Stimulated activated naive CD4-positive, alpha-beta T cell (primary cell): ENCODE measurements at regions not wholly inside any gene's neighbourhood (a gene's known extent, or its start where the extent isn't known, plus 50 kb on each side); places are given as distances from the start of the nearest gene placed in this dataset.

Source experiments
- DNase-seq, 6 experiments: peaks; one replicate each; lab custom pipeline; 2025; lab: John Stamatoyannopoulos, UW

DNA sequence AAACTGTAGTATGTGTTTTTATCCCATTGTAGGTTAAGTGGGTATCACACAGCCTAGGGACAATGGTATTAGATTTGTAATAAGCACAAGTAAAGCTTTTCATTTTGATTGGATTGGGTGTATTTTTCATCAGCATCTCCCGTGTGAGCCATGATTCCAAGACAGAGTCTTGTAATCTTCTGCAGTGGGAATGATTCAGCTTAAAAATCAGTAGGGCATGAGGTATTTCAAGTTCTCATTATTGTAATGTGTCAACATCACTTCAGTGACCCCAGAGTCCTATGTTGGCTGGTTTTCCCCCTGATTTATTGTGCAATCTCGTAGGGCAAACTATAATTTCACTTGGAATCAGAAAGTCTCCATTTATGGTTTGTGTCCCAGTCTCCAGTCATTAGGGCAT is 833.2 kb upstream of the RBFOX1 start:
- DNase-seq, result no peak

DNA sequence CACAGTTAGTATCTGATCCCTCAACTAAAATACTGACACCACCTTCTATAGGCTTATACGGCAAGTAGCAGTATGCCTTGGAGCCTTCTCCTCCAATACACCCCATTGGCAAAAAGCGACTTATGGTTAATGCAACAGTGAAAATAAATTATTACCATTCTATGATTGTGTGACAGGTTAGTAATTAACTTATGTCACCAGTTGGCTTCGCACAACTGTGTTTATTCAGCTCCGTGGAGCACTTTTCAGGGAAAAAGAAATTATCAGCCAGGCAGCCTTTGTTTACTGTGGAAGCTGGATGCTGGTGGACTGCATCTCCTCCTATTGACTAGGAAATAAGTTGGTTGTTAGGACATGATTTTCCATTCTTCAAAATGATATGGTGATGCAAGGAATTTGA is 833.8 kb upstream of the RBFOX1 start:
- no peak for DNase-seq

GRCh38 chr16:6496996-6497395 is 835.6 kb upstream of the RBFOX1 start:
- DNase-seq, result no peak

DNA sequence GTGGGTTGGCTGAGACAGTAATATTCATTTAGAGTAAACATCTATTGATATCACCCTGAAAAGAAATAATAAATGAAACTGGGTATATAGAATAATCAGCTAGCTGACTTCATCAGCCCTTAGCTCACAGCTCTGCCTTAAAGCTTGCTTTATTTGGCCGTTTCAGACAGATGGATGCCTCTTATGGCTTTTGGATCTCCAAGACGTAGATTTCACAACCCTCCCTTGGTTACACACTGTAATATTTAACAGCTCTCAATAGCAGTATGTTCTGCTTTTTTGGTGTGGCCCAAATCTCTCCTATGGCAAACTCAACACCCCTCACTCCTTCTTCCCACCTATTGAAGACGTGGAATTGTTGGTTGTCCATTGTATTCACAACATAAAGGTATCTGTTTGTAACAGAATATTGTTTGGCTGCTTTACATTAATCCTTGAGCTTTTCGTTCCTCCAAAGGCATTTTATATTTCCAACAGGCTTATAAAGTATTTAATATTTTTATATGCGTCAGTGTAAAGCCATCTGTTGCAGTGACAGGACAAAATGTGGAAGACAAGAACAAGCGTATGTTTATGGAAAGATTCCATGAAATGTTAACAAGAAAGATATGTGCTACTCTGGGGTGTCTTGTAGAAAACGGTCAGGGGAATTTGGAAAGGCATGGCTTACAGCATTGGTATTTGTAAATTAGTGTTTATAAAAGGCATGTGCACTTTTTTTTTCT is 837.0 kb upstream of the RBFOX1 start:
- DNase-seq, result no peak

- DNase-seq, result no peak
Measured at GRCh38 chr16:6494716-6495115, 837.9 kb upstream of the RBFOX1 start.

DNA sequence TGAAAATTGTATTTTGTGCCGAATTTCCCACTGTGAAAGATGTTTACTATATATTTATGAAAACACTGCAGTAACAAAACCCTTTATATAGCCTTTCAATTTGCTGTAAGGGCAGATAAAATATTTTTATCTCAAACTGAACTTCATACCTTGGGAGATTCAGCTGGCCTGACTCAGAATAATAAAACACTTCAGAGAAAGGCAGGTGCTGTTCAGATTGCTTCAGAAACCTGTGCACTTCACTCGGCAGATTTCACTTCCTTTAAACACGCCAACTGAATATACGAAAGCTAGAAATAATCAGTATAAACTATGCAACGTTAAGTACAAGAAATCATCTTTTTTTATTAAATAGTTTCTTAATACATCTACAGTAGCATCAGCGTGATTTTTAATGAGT is 839.1 kb upstream of the RBFOX1 start:
- DNase-seq, result no peak

- no peak for DNase-seq
Measured at GRCh38 chr16:6492742-6493141, 839.9 kb upstream of the RBFOX1 start.

DNA sequence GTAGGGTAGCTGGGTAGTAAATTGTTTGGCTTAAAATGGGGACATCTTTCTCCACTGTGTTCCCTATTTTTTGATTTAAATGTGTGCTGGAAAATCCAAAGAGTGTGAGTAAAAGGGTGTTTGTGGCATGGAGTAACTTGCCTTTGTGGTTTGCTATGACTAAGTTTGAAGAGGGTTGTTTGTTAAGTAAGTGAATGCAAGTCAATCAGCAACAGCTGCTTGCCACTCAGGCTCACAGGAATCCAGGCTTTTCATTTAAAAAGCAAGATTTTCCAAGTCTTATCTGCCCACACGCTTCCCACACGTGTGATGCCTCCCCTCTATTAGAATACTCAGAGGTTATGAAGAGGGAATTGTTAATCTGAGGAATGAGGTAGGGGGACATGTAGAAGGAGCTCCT is 847.7 kb upstream of the RBFOX1 start:
- DNase-seq, result no peak

DNA sequence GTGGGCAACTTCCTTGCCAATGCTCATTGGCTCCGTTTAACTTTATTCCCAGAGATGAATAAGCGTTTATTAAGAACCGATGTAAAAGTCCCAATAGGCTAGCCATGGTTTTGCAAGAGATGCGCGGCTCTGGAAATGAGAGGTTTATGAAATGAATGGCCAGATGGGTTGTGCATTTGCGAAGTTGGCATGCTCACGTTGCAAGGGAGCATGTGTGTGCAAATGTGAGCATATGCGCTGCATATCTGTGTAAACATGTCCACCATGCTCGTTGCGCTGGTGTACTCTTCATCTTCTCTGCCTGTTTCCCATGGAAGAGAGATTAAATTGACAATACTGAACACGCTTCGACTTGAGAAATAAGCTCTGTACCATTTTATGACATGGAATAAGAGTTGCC is 848.6 kb upstream of the RBFOX1 start:
- no peak for DNase-seq

DNA sequence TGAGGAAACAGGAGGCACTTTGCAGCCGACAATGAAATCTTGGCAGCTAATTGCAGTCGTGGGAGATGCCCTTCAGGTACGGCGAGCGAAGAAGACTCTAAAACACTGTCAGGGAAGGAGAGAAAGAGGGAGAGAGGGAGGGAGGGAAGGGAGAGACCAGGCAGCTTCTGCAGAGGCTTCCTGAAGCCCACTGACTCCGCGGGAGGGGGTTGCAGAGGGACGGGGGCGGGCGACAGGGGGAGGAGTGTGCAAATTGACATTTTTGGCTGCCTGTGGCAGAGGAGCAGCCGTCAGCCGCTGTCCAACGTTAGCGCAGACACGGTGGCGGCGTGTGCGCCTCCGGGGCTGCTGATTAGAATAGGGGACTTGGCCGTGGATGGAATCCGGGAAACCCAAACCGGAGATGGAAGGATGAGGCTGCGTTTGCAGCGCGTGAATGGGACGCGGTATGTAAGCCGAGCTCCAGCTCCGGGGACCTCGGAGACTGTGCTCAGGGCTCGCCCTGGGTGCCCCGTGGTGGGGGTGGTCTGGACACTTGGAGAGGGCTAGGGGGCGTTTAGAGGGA is 849.1 kb upstream of the RBFOX1 start:
- DNase-seq, result no peak

DNA sequence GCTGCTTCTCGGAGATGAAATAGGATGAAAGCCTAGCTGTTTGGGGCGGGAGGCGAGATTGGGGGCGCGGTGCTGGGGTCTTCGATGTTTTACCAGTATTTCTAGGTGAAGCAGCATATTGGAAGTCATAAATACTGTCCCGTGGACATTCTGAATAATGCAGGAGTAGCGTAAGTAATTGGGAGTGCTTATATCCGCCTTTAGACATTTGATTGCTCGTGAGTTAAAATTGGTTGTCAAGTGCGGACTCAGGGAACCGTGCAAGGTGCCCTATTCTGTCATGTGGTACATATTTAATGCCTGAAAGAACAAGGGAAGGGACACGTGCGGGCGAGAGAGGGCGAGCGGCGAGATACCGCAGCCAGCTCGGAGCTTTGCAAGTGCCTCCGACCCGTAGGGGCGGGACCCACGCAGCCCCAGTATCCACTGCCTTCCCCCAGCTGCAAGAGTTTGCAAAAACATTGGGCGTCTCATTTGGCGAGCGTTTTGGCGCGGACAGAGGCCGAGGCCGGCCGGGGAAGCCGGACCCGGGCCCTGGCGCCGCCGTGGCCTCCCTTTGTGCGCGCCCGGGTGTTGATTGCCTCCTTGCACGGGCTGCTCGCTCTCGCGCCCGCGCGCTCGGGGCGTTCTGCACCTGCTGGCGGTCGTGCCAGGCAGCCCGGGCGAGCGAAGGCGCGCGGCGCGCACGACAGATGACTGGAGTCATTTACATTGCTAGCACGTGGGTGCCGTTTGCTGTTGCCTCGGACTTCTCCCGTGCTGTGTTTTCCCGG is 849.8 kb upstream of the RBFOX1 start:
- no peak for DNase-seq

DNA sequence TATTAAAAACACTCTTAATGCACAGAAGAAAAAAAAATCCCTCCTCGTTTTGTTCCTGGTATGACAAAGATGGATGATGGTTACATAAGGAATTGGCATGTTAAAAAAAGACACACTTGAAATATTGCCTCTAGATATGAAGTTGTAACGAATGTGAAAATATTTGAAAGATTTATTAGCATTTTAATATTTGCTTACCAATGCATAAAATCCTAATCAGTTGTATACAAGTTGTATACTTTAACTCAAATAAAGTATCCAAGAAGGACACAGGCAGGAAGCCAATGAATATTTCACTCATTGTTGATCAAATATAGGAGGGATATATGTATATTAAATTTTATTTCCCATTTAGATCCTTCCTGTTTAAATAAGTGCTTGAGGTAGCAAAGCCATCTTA is 850.8 kb upstream of the RBFOX1 start:
- DNase-seq, result no peak

DNA sequence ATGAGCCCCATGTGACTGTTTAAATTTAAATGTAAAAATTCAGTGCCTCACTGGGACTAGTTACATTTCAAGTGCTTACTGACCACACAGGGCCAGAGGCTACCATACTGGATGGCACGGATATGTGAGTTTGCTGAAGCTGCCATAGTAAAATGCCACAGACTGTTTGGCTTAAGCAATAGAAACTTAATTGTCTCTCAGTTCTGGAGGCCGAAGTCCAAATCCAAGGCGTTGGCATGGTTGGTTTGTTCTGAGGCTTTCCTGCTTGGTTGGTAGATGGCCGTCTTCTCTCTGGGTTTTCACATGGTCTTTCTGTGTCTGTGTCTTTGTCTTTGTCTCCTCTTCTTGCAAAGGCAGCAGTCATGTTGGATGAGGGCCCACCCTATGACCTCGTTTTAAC is 878.9 kb upstream of the RBFOX1 start:
- no peak for DNase-seq

- no peak for DNase-seq
Measured at GRCh38 chr16:6447021-6447790, 885.4 kb upstream of the RBFOX1 start.

DNA sequence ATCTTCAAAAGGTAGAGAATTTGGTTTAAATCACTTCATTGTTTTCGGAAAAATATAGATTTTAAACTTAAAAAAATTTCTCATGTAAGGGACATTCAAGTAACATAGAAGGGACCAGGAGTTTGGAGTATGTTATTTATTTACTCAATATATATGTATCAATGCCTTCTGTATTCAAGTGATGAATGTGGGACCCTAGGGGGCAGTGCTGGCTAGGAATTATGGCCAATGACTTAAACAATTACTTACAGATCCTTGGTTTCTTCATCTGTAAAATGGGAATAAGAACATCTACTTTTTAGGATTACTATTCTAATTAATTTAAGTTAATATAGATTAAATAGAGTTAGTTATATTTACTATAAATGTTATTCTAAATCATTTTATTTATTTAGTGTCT is 886.3 kb upstream of the RBFOX1 start:
- DNase-seq, result no peak

- DNase-seq, result no peak
Measured at GRCh38 chr16:6439129-6439528, 893.5 kb upstream of the RBFOX1 start.

GRCh38 chr16:6428861-6429260 is 903.8 kb upstream of the RBFOX1 start:
- DNase-seq, result no peak

GRCh38 chr16:6427621-6428020 is 905.0 kb upstream of the RBFOX1 start:
- no peak for DNase-seq

- no peak for DNase-seq
Measured at GRCh38 chr16:6407596-6407995, 925.0 kb upstream of the RBFOX1 start.

GRCh38 chr16:6406028-6406427 is 926.6 kb upstream of the RBFOX1 start:
- no peak for DNase-seq

DNA sequence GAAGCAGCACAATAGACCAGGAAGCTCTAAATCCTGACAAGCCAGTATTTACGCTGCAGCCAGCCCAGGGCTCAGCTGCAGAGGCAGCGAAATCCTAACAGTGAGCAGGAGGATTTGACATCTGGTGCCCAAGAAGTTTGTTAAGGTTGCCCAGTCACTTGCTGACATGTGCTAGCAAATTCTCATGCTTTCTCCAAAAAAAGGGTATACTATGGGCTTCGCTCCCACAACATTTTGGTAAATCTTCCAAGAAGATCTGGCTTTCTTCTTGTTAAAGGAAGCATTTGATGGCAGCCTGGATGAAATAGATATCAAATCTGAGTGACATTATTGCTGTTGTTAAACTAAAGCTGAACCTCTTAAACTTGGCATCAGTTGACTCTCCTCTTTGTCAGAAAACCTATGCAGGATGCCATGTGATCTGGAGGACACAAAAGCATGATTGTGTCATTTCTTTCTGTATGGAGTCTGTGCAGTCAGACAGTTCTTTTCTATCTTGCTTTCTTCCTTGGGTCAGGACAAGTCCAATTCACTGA is 949.7 kb upstream of the RBFOX1 start:
- no peak for DNase-seq

DNA sequence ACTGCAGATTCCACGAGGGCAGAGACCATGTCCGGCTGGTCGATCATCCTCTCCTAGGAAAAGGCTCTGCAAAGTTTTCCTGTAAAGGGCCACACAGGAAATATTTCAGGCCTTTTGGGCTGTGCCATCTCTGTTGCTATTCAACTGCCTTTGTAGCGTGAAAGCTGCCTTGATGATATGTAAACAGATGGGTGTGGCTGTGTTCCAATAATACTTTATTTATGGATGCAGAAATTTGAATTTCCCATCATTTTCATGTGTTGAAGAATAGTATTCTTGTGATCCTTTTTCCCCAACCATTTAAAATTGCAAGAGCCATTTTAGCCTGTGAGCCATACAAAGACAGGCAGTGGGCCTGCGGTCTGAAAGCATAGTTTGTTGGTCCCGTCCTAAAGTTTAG is 950.7 kb upstream of the RBFOX1 start:
- no peak for DNase-seq
